Mesothelial cell of epicardium (in vitro differentiated cells): ENCODE measurements at regions not wholly inside any gene's neighbourhood (a gene's known extent, or its start where the extent isn't known, plus 50 kb on each side); places are given as distances from the start of the nearest gene placed in this dataset.

Experiments
- DNase-seq, 2 experiments: peaks; one replicate each; pipeline ENCODE4 v3.0.0; 2021; ENCODE audit warnings: low spot score in 2 of 2; ENCODE audit not compliant: unreplicated experiment in 2 of 2
- H3K27ac Mint-ChIP-seq: 2 replicates; pipeline ENCODE4 v1.8.0; 2021; ENCODE audit warnings: mixed read lengths
- H3K27me3 Mint-ChIP-seq: 2 replicates; pipeline ENCODE4 v1.8.0; 2021; ENCODE audit warnings: low read depth, mixed read lengths
- H3K36me3 Mint-ChIP-seq: 2 replicates; pipeline ENCODE4 v1.8.0; 2021; ENCODE audit warnings: mixed read lengths
- H3K4me1 Mint-ChIP-seq: 2 replicates; pipeline ENCODE4 v1.8.0; 2021; ENCODE audit warnings: mixed read lengths
- H3K4me3 Mint-ChIP-seq: 2 replicates; pipeline ENCODE4 v1.8.0; 2021; ENCODE audit warnings: mild to moderate bottlenecking, moderate library complexity, mixed read lengths
- H3K9me3 Mint-ChIP-seq: 2 replicates; pipeline ENCODE4 v1.8.0; 2021; ENCODE audit warnings: mixed read lengths
- TF ChIP-seq, protein P1 (sequence below): fragments of 200-600 bp; sonication (generic); IDR thresholded peaks from one replicate; pipeline ENCODE4 v1.5.0; 2021; ENCODE audit warnings: antibody characterized with exemption; ENCODE audit not compliant: unreplicated experiment

DNA sequence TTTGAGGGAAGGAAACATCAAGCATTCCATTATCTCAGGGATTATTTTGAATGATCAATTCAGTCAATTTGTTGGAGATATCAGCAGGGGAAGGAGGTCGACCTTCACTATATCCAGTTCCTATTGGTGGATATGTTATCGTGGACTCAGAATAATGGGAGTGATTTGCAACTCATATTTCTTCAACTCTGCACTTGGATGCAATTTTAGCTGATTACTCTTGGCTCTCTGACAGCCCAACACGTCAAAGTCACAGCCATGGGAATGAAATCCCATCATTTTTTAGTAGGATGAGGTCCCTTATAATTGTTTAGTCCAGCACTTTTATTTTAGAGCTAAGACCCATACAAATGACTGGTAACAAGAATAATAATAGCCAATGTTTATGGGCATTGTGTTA, 371.8 kb upstream of the RPS23 start:
- Mint-ChIP-seq H3K9me3 (peaks cover 9% of the 10 kb centered on the region), H3K27ac (no peak overlapping the region), H3K27me3 (no peaks in the 10 kb centered on the region), H3K36me3 (no peaks in the 10 kb centered on the region), H3K4me3 (no peak overlapping the region), H3K4me1 (peaks cover 8% of the 10 kb centered on the region)
- TF ChIP-seq, protein P1, sequence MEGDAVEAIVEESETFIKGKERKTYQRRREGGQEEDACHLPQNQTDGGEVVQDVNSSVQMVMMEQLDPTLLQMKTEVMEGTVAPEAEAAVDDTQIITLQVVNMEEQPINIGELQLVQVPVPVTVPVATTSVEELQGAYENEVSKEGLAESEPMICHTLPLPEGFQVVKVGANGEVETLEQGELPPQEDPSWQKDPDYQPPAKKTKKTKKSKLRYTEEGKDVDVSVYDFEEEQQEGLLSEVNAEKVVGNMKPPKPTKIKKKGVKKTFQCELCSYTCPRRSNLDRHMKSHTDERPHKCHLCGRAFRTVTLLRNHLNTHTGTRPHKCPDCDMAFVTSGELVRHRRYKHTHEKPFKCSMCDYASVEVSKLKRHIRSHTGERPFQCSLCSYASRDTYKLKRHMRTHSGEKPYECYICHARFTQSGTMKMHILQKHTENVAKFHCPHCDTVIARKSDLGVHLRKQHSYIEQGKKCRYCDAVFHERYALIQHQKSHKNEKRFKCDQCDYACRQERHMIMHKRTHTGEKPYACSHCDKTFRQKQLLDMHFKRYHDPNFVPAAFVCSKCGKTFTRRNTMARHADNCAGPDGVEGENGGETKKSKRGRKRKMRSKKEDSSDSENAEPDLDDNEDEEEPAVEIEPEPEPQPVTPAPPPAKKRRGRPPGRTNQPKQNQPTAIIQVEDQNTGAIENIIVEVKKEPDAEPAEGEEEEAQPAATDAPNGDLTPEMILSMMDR = no peak
- no peak for DNase-seq

DNA sequence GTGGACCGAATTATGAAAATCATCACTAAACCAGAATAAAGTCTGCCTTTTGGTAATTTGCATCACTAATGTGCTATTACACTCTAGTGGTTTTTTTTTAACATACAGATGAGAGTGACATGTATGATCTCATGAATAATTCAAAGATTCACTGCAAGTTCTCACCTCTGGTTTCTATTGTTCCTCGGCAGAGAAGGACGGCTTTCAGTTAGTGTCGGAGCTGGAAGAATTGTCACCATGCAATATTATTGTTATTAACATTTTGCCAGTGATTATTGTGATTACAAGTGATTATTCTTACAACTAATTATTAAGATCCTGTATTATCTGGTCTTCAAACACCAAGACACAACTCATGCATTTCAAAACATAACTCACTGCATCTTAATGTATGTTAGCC, 366.6 kb upstream of the RPS23 start:
- H3K36me3 Mint-ChIP-seq = no peaks in the 10 kb centered on the region
- H3K9me3 Mint-ChIP-seq = no peaks in the 10 kb centered on the region
- TF ChIP-seq, protein P1 = no peak
- H3K27ac Mint-ChIP-seq = no peak overlapping the region
- no peak for DNase-seq
- H3K4me1 Mint-ChIP-seq = peaks cover 30% of the 10 kb centered on the region
- H3K27me3 Mint-ChIP-seq = no peaks in the 10 kb centered on the region
- H3K4me3 Mint-ChIP-seq = no peak overlapping the region

DNA sequence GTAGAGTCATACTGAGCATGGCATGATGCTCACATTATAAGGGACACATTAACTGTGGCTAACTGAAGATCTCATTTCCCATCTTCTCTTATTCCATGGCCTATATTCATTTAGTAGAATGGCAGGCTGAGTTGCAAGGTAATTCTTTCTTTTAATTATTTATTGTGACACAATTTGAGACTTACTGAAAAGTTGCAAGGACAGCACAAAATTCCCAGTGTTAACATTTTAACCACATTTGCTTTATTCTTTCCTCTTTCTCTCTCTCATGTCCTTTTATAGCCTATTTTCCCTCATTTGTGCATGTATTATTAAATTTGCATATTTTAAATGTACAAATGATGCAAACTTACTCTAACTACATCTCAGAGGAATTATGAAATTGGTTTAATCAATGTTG, 366.1 kb upstream of the RPS23 start:
- Mint-ChIP-seq H3K4me1 (peaks cover 35% of the 10 kb centered on the region), H3K27me3 (no peaks in the 10 kb centered on the region), H3K9me3 (no peaks in the 10 kb centered on the region), H3K4me3 (no peak overlapping the region), H3K27ac (no peak overlapping the region), H3K36me3 (no peaks in the 10 kb centered on the region)
- no peak for DNase-seq
- TF ChIP-seq, protein P1 = no peak

DNA sequence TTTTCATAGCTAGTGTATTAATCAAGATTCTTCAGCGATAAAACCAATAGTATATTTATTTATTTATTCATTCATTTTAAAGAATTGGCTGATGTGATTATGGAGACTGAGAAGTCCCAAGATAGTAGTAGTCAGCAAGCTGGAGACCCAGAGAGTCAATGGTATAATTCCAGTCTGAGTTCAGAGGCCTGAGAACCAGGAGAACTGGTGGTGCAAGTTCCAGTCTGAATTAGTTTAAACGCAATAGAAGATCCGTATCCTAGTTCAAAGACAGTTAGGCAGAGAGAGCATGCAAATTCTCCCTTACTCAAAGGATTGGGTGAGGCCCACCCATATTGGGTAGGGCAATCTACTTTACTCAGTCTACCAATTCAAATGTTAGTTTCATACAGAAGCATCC, 364.2 kb upstream of the RPS23 start:
- DNase-seq = no peak
- Mint-ChIP-seq H3K4me3 (no peak overlapping the region), H3K9me3 (no peaks in the 10 kb centered on the region), H3K27me3 (no peaks in the 10 kb centered on the region), H3K36me3 (no peaks in the 10 kb centered on the region), H3K4me1 (peaks cover 41% of the 10 kb centered on the region), H3K27ac (no peak overlapping the region)
- TF ChIP-seq, protein P1 = no peak

DNA sequence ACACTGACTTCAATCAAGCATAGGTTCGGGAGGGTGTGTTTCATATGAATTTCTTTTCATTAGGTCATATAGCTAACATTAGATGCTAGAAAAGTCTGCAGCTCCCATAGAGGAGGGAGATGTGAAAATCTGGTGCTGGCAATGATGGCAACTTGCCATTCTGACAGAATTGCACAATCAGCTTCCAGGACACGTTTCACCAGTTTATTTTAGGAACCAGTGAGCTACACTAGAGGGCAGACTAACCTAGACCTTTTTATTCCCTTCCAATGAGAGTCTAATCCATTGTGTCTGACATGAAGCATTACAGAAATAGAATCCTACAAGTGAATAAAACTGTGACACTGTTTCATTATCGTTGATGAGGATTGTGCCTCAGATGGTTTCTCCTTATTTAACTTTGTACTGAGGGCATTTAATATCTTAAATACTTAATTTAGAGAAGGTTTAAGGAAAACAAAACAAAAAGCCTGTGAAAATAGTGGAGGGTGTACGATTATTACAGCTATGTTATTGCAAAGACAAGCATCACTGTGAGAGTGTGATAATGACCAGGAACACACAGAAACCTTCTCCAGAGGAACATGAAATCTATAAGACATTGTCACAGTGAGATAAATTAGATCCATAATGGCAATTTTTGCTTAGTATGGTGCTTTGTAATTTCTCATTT, 363.3 kb upstream of the RPS23 start:
- Mint-ChIP-seq H3K9me3 (no peaks in the 10 kb centered on the region), H3K27me3 (no peaks in the 10 kb centered on the region), H3K36me3 (no peaks in the 10 kb centered on the region), H3K27ac (peak overlapping the region; percentile 50), H3K4me3 (no peak overlapping the region), H3K4me1 (peaks cover 41% of the 10 kb centered on the region)
- peak in 1 of 2 experiments; percentile 41 for DNase-seq
- TF ChIP-seq, protein P1 = peak; percentile 41

DNA sequence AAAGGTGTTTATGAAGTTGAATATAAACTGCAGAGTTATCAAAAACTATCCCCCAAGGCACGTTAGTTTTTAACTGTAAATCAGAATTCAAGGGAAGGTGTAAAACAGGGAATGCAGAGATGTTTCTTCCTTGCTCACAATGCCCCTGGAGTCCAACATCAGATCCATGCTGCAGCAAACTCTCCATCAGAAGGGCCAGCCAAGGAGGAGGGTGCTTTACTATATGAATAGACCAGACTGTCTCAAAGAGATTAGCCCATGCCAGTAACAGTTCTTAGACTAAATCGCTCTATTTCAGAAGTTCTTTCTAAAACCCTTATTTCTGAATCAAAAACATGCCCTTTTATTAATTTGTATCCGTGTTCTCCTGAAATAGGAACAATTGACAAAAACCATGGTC, 362.8 kb upstream of the RPS23 start:
- Mint-ChIP-seq H3K36me3 (no peaks in the 10 kb centered on the region), H3K4me3 (no peak overlapping the region), H3K27me3 (no peaks in the 10 kb centered on the region), H3K9me3 (no peaks in the 10 kb centered on the region), H3K27ac (peak overlapping the region; percentile 40), H3K4me1 (peaks cover 44% of the 10 kb centered on the region)
- TF ChIP-seq, protein P1 = no peak
- DNase-seq = no peak
